ENCODE measurements at regions not wholly inside any gene's neighbourhood (a gene's known extent, or its start where the extent isn't known, plus 50 kb on each side); places are given as distances from the start of the nearest gene placed in this dataset.

GRCh38 chr10:32109603-32110002 is 53.4 kb upstream of the KIF5B start:
- no TSS peak for BruUV-seq (replicated peaks)
- Histone ChIP-seq H3K4me3 (ENCODE audit: low read depth, low read length) (no peak overlapping the region), H3K4me1 (peaks cover 27% of the 10 kb centered on the region), H3K9me3 (peaks cover 18% of the 10 kb centered on the region), H3K27me3 (replicated peaks; ENCODE audit: control insufficient read depth, insufficient read depth, low read length) (no peaks in the 10 kb centered on the region), H3K36me3 (ENCODE audit: control insufficient read depth, insufficient read depth, low read length) (no peaks in the 10 kb centered on the region)
- Mint-ChIP-seq H3K27ac (ENCODE audit: unreplicated experiment) (no peak overlapping the region), H3K4me3 (ENCODE audit: unreplicated experiment) (no peak overlapping the region), H3K9me3 (ENCODE audit: unreplicated experiment) (peaks cover 12% of the 10 kb centered on the region), H3K4me1 (ENCODE audit: low read depth, unreplicated experiment) (peaks cover 28% of the 10 kb centered on the region), H3K36me3 (ENCODE audit: insufficient read depth, unreplicated experiment) (peaks cover 10% of the 10 kb centered on the region), H3K27me3 (ENCODE audit: insufficient read depth, unreplicated experiment) (no peaks in the 10 kb centered on the region)
- intact Hi-C loops (cut with micrococcal nuclease; ENCODE audit: unreplicated experiment) = no loop called here
- no peak for DNase-seq
- TF ChIP-seq, protein P1, sequence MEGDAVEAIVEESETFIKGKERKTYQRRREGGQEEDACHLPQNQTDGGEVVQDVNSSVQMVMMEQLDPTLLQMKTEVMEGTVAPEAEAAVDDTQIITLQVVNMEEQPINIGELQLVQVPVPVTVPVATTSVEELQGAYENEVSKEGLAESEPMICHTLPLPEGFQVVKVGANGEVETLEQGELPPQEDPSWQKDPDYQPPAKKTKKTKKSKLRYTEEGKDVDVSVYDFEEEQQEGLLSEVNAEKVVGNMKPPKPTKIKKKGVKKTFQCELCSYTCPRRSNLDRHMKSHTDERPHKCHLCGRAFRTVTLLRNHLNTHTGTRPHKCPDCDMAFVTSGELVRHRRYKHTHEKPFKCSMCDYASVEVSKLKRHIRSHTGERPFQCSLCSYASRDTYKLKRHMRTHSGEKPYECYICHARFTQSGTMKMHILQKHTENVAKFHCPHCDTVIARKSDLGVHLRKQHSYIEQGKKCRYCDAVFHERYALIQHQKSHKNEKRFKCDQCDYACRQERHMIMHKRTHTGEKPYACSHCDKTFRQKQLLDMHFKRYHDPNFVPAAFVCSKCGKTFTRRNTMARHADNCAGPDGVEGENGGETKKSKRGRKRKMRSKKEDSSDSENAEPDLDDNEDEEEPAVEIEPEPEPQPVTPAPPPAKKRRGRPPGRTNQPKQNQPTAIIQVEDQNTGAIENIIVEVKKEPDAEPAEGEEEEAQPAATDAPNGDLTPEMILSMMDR (IDR thresholded peaks at IDR 0.05; ENCODE audit: insufficient read depth in 1 of 2, low read depth in 1 of 2, low read length in 1 of 2, severe bottlenecking in 1 of 2, unreplicated experiment in 1 of 2) = no peak
- ChIA-PET POLR2A (no interaction called here), CTCF (no interaction called here)

Data from Caco-2 (cell line).